Small intestine (tissue), 7 donors: ENCODE measurements at regions not wholly inside any gene's neighbourhood (a gene's known extent, or its start where the extent isn't known, plus 50 kb on each side); places are given as distances from the start of the nearest gene placed in this dataset.

Source experiments
- DNase-seq, 2 donors: peaks; one replicate each; pipeline versions ENCODE4 v3.0.0 to v3.0.0-alpha.2; 2013
- FAIRE-seq: peaks from 2 replicates; lab custom pipeline; 2012; peaks lifted over from hg19 to GRCh38; lab: Jason Lieb, UNC
- H3K27ac ChIP-seq, 3 donors: one replicate each; pipeline ENCODE4 v1.5.1; 2013; ENCODE audit warnings: low read length in 2 of 3, mild to moderate bottlenecking in 2 of 3, control low read depth in 1 of 3, inconsistent platforms in 1 of 3, low read depth in 1 of 3, moderate library complexity in 1 of 3
- H3K27me3 ChIP-seq, 3 donors: one replicate each; pipeline ENCODE4 v1.6.1; 2013; ENCODE audit warnings: low read length in 3 of 3, inconsistent platforms in 1 of 3; ENCODE audit not compliant: control insufficient read depth in 3 of 3, insufficient read depth in 3 of 3
- H3K36me3 ChIP-seq, 3 donors: one replicate each; pipeline ENCODE4 v1.6.1; 2013; ENCODE audit warnings: low read length in 3 of 3, inconsistent platforms in 1 of 3, low read depth in 1 of 3, mild to moderate bottlenecking in 1 of 3, moderate library complexity in 1 of 3; ENCODE audit not compliant: control insufficient read depth in 3 of 3, insufficient read depth in 2 of 3
- H3K4me1 ChIP-seq, 3 donors: one replicate each; pipeline ENCODE4 v1.6.1; 2013; ENCODE audit warnings: low read length in 2 of 3, inconsistent platforms in 1 of 3, low read depth in 1 of 3, mild to moderate bottlenecking in 1 of 3, moderate library complexity in 1 of 3; ENCODE audit not compliant: control insufficient read depth in 3 of 3, insufficient read depth in 2 of 3
- H3K4me3 ChIP-seq, 3 donors: one replicate each; pipeline ENCODE4 v1.5.1; 2013; ENCODE audit warnings: low read length in 3 of 3, control low read depth in 1 of 3, inconsistent platforms in 1 of 3, low read depth in 1 of 3, mild to moderate bottlenecking in 1 of 3, moderate library complexity in 1 of 3
- H3K9me3 ChIP-seq, 2 donors: one replicate each; pipeline ENCODE4 v1.6.1; 2013; ENCODE audit warnings: low read depth in 1 of 2, low read length in 1 of 2; ENCODE audit not compliant: control insufficient read depth in 2 of 2, insufficient read depth in 1 of 2
- WGBS, 3 donors: extraction: QIAGEN DNeasy Blood & Tissue Kit; methylation state at CpG; one replicate each; pipeline ENCODE4 v1.1.7; 2013; 5-methylcytosine and 5-hydroxymethylcytosine counted together
- donor health status: healthy with polysubstance abuse.
- donor health status: control.
- donor health status: control.
- donor health status: Bipolar disorder and iron deficiency.
- donor health status: healthy.

GRCh38 chr1:234772345-234773147 lies 162.6 kb upstream of the IRF2BP2 start:
- Histone ChIP-seq H3K4me1 (peaks cover 2 to 47% (median 5%) of the 10 kb centered on the region in 3 donors), H3K9me3 (peaks cover 0 to 12% of the 10 kb centered on the region in 2 donors), H3K27ac (peak overlapping the region; percentile 25 to 86 (median 62)), H3K36me3 (no peaks in the 10 kb centered on the region), H3K4me3 (no peak overlapping the region), H3K27me3 (peaks cover 0 to 3% (median 0%) of the 10 kb centered on the region in 3 donors)
- DNase-seq (peak; percentile 66 to 73), FAIRE-seq (no peak)
- 41 to 72% (median 54%) methylated on average over 22 of the region's 22 CpGs for WGBS, 3 donors

- no peak for FAIRE-seq
- Histone ChIP-seq H3K4me3 (no peak overlapping the region), H3K4me1 (peaks cover 2 to 45% (median 5%) of the 10 kb centered on the region in 3 donors), H3K9me3 (peaks cover 0 to 12% of the 10 kb centered on the region in 2 donors), H3K36me3 (no peaks in the 10 kb centered on the region), H3K27me3 (peaks cover 0 to under 1% (median 0%) of the 10 kb centered on the region in 3 donors), H3K27ac (peak overlapping the region; percentile 25 to 86 (median 62))
- 44 to 61% (median 49%) methylated on average over 10 of the region's 10 CpGs for WGBS, 3 donors
- peak in 1 of 2 donors; percentile 24 for DNase-seq
These were observed 161.8 kb upstream of the IRF2BP2 start for GRCh38 chr1:234771642-234772344.

GRCh38 chr1:234770924-234771540 lies 161.1 kb upstream of the IRF2BP2 start:
- H3K27me3 ChIP-seq: no peaks in the 10 kb centered on the region
- H3K4me1 ChIP-seq: peaks cover 2 to 45% (median 5%) of the 10 kb centered on the region in 3 donors
- no peak for FAIRE-seq
- no peak for DNase-seq
- peaks cover 0 to 12% of the 10 kb centered on the region in 2 donors for H3K9me3 ChIP-seq
- 93 to 98% (median 96%) methylated on average over 9 of the region's 9 CpGs for WGBS, 3 donors
- H3K27ac ChIP-seq: no peak overlapping the region
- no peaks in the 10 kb centered on the region for H3K36me3 ChIP-seq
- no peak overlapping the region for H3K4me3 ChIP-seq

- Histone ChIP-seq H3K4me1 (peaks cover 3 to 45% (median 5%) of the 10 kb centered on the region in 3 donors), H3K27ac (no peak overlapping the region), H3K4me3 (no peak overlapping the region), H3K27me3 (no peaks in the 10 kb centered on the region), H3K9me3 (peaks cover 0 to 7% of the 10 kb centered on the region in 2 donors), H3K36me3 (no peaks in the 10 kb centered on the region)
- no peak for DNase-seq
- 85 to 93% (median 91%) methylated on average over 25 of the region's 25 CpGs for WGBS, 3 donors
- FAIRE-seq: no peak
These were observed 160.2 kb upstream of the IRF2BP2 start for GRCh38 chr1:234769986-234770795.

GRCh38 chr1:234769284-234769985 lies 159.5 kb upstream of the IRF2BP2 start:
- FAIRE-seq (no peak), DNase-seq (no peak)
- H3K4me1 ChIP-seq: peaks cover 3 to 45% (median 5%) of the 10 kb centered on the region in 3 donors
- peaks cover 0 to 7% of the 10 kb centered on the region in 2 donors for H3K9me3 ChIP-seq
- no peak overlapping the region for H3K4me3 ChIP-seq
- peak overlapping the region in 1 of 3 donors; percentile 72 for H3K27ac ChIP-seq
- H3K27me3 ChIP-seq: no peaks in the 10 kb centered on the region
- H3K36me3 ChIP-seq: no peaks in the 10 kb centered on the region
- WGBS, 3 donors: 90 to 93% (median 90%) methylated on average over 13 of the region's 13 CpGs

GRCh38 chr1:234768569-234769283 lies 158.7 kb upstream of the IRF2BP2 start:
- Histone ChIP-seq H3K36me3 (no peaks in the 10 kb centered on the region), H3K4me3 (no peak overlapping the region), H3K9me3 (peaks cover 0 to 4% of the 10 kb centered on the region in 2 donors), H3K27me3 (no peaks in the 10 kb centered on the region), H3K4me1 (peaks cover 3 to 45% (median 5%) of the 10 kb centered on the region in 3 donors), H3K27ac (peak overlapping the region in 2 of 3 donors; percentile 48 to 72)
- DNase-seq (peak; percentile 83 to 84), FAIRE-seq (no peak)
- WGBS, 3 donors: 20 to 64% (median 39%) methylated on average over 16 of the region's 16 CpGs

- Histone ChIP-seq H3K27ac (peak overlapping the region in 1 of 3 donors; percentile 72), H3K4me3 (no peak overlapping the region), H3K27me3 (no peaks in the 10 kb centered on the region), H3K36me3 (no peaks in the 10 kb centered on the region), H3K9me3 (no peaks in the 10 kb centered on the region), H3K4me1 (peaks cover 3 to 45% (median 5%) of the 10 kb centered on the region in 3 donors)
- FAIRE-seq (no peak), DNase-seq (peak in 1 of 2 donors; percentile 19)
- 33 to 51% (median 41%) methylated on average over 5 of the region's 5 CpGs for WGBS, 3 donors
These were observed 158.2 kb upstream of the IRF2BP2 start for GRCh38 chr1:234768171-234768568.
